MCF 10A (cell line): ENCODE measurements at regions not wholly inside any gene's neighbourhood (a gene's known extent, or its start where the extent isn't known, plus 50 kb on each side); places are given as distances from the start of the nearest gene placed in this dataset.

Experiments
- BruUV-seq: library from RNA; stranded (reverse); fragments of 400-500 nt; replicated peaks from 2 replicates; lab custom pipeline; 2021; lab: Mats Ljungman, UMichigan
- CTCF ChIA-PET: fragments of 300-600 bp; sonication (Branson Sonifier 250); formaldehyde crosslinking; extraction: SDS; loops from one replicate; lab custom pipeline; 2021; ENCODE audit warnings: antibody characterized with exemption, inconsistent platforms; lab: Yijun Ruan, JAX
- POLR2A ChIA-PET: fragments of 300-600, 350-650 bp; sonication (Branson Sonifier 250); formaldehyde crosslinking; extraction: SDS; loops from one replicate; lab custom pipeline; 2020; ENCODE audit warnings: antibody characterized with exemption, inconsistent platforms; lab: Yijun Ruan, JAX
- DNase-seq: peaks from one replicate; pipeline ENCODE4 v3.0.0-alpha.2; 2018; ENCODE audit not compliant: unreplicated experiment
- H3K27ac Mint-ChIP-seq: one replicate; pipeline ENCODE4 v1.8.0; 2022; ENCODE audit warnings: mild to moderate bottlenecking, low read depth, mixed read lengths; ENCODE audit not compliant: unreplicated experiment
- H3K27me3 Mint-ChIP-seq: one replicate; pipeline ENCODE4 v1.8.0; 2022; ENCODE audit warnings: mixed read lengths; ENCODE audit not compliant: insufficient read depth, unreplicated experiment
- H3K36me3 Mint-ChIP-seq: one replicate; pipeline ENCODE4 v1.8.0; 2022; ENCODE audit warnings: mild to moderate bottlenecking, moderate library complexity, mixed read lengths; ENCODE audit not compliant: insufficient read depth, unreplicated experiment
- H3K4me1 Mint-ChIP-seq: one replicate; pipeline ENCODE4 v1.8.0; 2022; ENCODE audit warnings: mixed read lengths; ENCODE audit not compliant: insufficient read depth, unreplicated experiment
- H3K4me3 Mint-ChIP-seq: one replicate; pipeline ENCODE4 v1.8.0; 2022; ENCODE audit warnings: mild to moderate bottlenecking, moderate library complexity, mixed read lengths; ENCODE audit not compliant: unreplicated experiment
- H3K9me3 Mint-ChIP-seq: one replicate; pipeline ENCODE4 v1.8.0; 2022; ENCODE audit warnings: mixed read lengths; ENCODE audit not compliant: unreplicated experiment
- intact Hi-C: fragments of 100-400 bp; cut with micrococcal nuclease; formaldehyde crosslinking; loops from 2 replicates; pipeline ENCODE4 v1.14.1; 2022
- TF ChIP-seq, protein P1 (sequence below): fragments of 200-600 bp; IDR thresholded peaks from one replicate; pipeline ENCODE4 v1.8.0; 2022; ENCODE audit warnings: antibody characterized with exemption, mild to moderate bottlenecking; ENCODE audit not compliant: unreplicated experiment

DNA sequence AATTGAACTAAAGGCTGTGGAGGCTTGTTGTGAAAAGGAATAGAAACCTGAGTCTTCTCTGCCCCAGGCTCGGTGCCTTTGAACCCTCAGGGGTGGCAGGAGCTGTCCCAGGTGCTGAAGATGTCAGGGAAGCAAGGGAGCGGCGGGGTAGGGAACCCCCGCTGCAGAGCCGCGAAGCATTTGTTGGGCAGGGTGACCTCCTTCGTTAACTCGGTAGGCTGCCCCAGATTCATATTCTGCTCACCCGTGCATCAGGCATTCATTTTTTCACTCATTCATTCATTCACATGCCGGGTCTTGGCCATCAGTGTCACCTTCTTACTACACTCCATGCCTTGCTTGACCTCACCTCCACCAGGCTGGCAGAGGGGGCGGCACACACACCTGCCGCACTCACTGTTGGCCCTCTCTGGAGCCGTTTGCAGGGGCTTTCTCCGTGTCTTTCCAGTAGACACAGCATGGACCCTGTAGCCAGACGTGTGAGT, 618.9 kb downstream of the BRD1 start:
- POLR2A ChIA-PET: no interaction called here
- TF ChIP-seq, protein P1, sequence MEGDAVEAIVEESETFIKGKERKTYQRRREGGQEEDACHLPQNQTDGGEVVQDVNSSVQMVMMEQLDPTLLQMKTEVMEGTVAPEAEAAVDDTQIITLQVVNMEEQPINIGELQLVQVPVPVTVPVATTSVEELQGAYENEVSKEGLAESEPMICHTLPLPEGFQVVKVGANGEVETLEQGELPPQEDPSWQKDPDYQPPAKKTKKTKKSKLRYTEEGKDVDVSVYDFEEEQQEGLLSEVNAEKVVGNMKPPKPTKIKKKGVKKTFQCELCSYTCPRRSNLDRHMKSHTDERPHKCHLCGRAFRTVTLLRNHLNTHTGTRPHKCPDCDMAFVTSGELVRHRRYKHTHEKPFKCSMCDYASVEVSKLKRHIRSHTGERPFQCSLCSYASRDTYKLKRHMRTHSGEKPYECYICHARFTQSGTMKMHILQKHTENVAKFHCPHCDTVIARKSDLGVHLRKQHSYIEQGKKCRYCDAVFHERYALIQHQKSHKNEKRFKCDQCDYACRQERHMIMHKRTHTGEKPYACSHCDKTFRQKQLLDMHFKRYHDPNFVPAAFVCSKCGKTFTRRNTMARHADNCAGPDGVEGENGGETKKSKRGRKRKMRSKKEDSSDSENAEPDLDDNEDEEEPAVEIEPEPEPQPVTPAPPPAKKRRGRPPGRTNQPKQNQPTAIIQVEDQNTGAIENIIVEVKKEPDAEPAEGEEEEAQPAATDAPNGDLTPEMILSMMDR: no peak
- no peak for DNase-seq
- no TSS peak for BruUV-seq
- H3K9me3 Mint-ChIP-seq: peaks cover 41% of the 10 kb centered on the region
- H3K4me3 Mint-ChIP-seq: no peak overlapping the region
- CTCF ChIA-PET: no interaction called here
- no peaks in the 10 kb centered on the region for H3K4me1 Mint-ChIP-seq
- no peaks in the 10 kb centered on the region for H3K36me3 Mint-ChIP-seq
- H3K27me3 Mint-ChIP-seq: no peaks in the 10 kb centered on the region
- intact Hi-C loops: no loop called here
- no peak overlapping the region for H3K27ac Mint-ChIP-seq

DNA sequence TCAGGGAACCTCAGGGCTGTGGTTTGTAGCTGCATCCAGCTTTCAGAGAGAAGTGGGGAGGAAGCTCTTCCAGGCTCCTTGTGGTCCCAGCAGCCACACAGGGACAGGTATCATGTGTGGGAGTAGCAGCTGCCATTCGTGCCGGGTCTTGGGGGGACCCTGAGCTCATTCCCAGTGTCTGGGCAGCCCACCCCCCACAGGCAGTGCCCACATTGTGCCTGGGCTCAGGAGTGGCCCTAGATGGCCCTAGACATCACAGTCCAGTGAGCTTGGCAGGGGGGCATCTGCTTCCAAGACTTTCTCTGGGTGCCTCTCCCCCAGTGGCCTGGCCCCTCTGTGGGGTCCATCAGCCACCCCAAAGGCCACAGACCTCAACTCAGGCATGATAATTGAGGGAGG, 619.7 kb downstream of the BRD1 start:
- CTCF ChIA-PET: no interaction called here
- H3K4me3 Mint-ChIP-seq: no peak overlapping the region

DNA sequence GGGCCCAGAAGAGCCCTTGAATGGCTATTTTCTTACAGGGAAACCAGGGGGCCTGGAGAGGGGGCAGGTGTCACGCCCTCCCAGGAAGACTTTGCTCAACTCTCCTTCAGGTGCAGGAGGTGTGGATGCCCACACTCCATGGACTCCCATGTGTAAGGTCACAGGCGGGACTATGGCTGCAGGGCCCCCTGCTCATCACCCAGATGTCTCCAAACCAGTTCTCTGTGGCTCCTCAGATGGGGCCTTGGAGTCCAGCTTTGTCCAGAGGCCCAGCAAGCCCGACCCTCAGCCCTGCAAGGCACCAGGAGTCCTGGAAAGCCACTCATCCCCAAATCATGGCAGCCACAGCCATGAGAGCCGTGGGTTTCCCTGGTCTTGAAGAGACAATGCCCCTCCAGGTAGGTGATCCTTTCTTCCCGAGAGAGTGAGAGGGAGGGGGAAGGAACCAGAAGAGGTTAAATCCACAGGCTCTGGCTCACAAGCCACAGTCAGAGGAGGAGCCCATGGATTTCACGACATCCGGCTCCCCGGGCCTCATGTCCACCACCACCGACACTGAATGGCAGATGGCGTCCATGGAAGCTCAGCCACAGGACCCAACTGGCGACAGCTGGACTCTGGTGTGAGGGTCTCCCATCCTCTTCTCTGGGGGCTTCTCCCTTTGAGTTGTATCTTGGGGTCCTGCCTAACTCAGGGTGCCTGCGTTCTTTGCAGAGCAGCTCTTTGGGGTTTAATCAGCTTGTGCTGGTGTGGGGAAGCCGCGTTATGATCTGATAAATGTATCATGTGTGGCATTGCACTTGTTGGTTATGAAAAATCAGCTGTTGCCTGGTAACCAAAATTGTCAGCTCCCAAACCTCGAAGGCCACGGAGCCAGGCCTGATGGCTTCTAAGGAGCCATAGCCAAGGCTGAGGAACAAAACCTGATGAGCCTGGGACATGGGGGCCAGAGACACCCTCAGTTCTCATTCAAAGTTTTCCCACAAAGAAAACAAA, 620.4 kb downstream of the BRD1 start:
- Mint-ChIP-seq H3K27ac (no peak overlapping the region), H3K27me3 (no peaks in the 10 kb centered on the region), H3K4me1 (no peaks in the 10 kb centered on the region), H3K4me3 (no peak overlapping the region), H3K36me3 (no peaks in the 10 kb centered on the region), H3K9me3 (peaks cover 36% of the 10 kb centered on the region)
- TF ChIP-seq, protein P1: no peak
- BruUV-seq: no TSS peak
- CTCF ChIA-PET: no interaction called here
- intact Hi-C loops: no loop called here
- DNase-seq: no peak
- POLR2A ChIA-PET: no interaction called here

More for the DNA sequence above, 619.7 kb downstream of the BRD1 start:
- no peaks in the 10 kb centered on the region for H3K27me3 Mint-ChIP-seq
- TF ChIP-seq, protein P1: no peak
- no peak for DNase-seq
- H3K36me3 Mint-ChIP-seq: no peaks in the 10 kb centered on the region
- H3K9me3 Mint-ChIP-seq: peaks cover 39% of the 10 kb centered on the region
- intact Hi-C loops: no loop called here
- POLR2A ChIA-PET: no interaction called here
- BruUV-seq: no TSS peak
- no peak overlapping the region for H3K27ac Mint-ChIP-seq
- no peaks in the 10 kb centered on the region for H3K4me1 Mint-ChIP-seq

DNA sequence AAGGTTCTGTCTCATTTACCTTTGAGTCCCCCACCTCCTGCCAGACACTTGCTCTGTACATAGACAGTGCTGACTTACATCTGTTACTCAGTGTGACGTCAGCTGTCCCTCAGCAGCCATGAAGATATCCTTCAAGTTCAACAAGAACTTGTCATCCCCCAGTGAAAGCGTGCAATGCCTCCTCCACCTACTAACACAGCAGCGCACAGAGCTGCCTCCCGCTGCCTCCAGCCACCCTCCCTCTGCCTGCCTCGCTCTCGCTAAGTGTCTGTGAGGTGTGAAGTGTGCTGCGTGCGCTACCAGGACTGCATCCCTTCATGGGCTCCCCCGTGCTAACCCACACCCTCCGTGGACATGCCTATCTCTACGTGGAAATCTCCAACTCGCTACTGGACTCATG, 621.4 kb downstream of the BRD1 start:
- Mint-ChIP-seq H3K9me3 (peaks cover 33% of the 10 kb centered on the region), H3K27me3 (no peaks in the 10 kb centered on the region), H3K27ac (no peak overlapping the region), H3K4me3 (no peak overlapping the region), H3K4me1 (no peaks in the 10 kb centered on the region), H3K36me3 (no peaks in the 10 kb centered on the region)
- POLR2A ChIA-PET: no interaction called here
- DNase-seq: no peak
- no TSS peak for BruUV-seq
- intact Hi-C loops: no loop called here
- TF ChIP-seq, protein P1: no peak
- CTCF ChIA-PET: no interaction called here
